ENCODE measurements at regions not wholly inside any gene's neighbourhood (a gene's known extent, or its start where the extent isn't known, plus 50 kb on each side); places are given as distances from the start of the nearest gene placed in this dataset.

- peaks cover 1% of the 10 kb centered on the region for H3K27me3 Mint-ChIP-seq (ENCODE audit: insufficient read depth, low read depth, poor library complexity)
- Histone ChIP-seq H3K4me2 (no peak overlapping the region), H3K9me2 (ENCODE audit: insufficient read depth) (0 out of 2 replicates have a peak, but pooled peaks cover 3% of the 10 kb centered on the region), H3K27me3 (ENCODE audit: insufficient read depth) (no peaks in the 10 kb centered on the region), H4K20me1 (replicated peaks; ENCODE audit: insufficient read depth) (no peaks in the 10 kb centered on the region), H3K36me3 (ENCODE audit: insufficient read depth) (no peaks in the 10 kb centered on the region), H3K27ac (ENCODE audit: low read depth) (no peak overlapping the region), H3K79me2 (replicated peaks; ENCODE audit: insufficient read depth) (no peaks in the 10 kb centered on the region), H3K4me3 (no peak overlapping the region), H2AFZ (peak overlapping the region; percentile 68), H3F3A (replicated peaks; ENCODE audit: low read depth) (no peaks in the 10 kb centered on the region), H3K4me1 (ENCODE audit: insufficient read depth) (peaks cover 21% of the 10 kb centered on the region)
- H3K27ac Mint-ChIP-seq, result 0 out of 2 replicates have a peak overlapping the region, but pooled peaks have one; percentile 18
- no peaks in the 10 kb centered on the region for H3K36me3 Mint-ChIP-seq (ENCODE audit: low read depth)
- H3K9me3 Mint-ChIP-seq, result no peaks in the 10 kb centered on the region
- H3K4me3 Mint-ChIP-seq, result no peak overlapping the region
- DNase-seq (ENCODE audit: low spot score) (no peak), ATAC-seq (no peak)
- no peak for TF ChIP-seq POLR2AphosphoS5 (IDR thresholded peaks at IDR 0.05; ENCODE audit: low read depth)
- no peak for TF ChIP-seq CREB1 (CRISPR knock-in tag; IDR thresholded peaks at IDR 0.05; ENCODE audit: low read depth)
- no peak for TF ChIP-seq STAT1 (IDR thresholded peaks at IDR 0.05; ENCODE audit: unreplicated experiment)
- TF ChIP-seq, protein P1, sequence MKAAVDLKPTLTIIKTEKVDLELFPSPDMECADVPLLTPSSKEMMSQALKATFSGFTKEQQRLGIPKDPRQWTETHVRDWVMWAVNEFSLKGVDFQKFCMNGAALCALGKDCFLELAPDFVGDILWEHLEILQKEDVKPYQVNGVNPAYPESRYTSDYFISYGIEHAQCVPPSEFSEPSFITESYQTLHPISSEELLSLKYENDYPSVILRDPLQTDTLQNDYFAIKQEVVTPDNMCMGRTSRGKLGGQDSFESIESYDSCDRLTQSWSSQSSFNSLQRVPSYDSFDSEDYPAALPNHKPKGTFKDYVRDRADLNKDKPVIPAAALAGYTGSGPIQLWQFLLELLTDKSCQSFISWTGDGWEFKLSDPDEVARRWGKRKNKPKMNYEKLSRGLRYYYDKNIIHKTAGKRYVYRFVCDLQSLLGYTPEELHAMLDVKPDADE (IDR thresholded peaks at IDR 0.05), result no peak
- TF ChIP-seq EZH2 (IDR thresholded peaks at IDR 0.05; ENCODE audit: low read depth, unreplicated experiment), result no peak
- TF ChIP-seq EZH2phosphoT487 (IDR thresholded peaks at IDR 0.05; ENCODE audit: unreplicated experiment), result no peak
- no peak for TF ChIP-seq ZNF331 (CRISPR knock-in tag; IDR thresholded peaks at IDR 0.05; ENCODE audit: low read depth)
- no peak for TF ChIP-seq CTCF (conservative IDR thresholded peaks at IDR 0.05; ENCODE audit: low read depth in 2 of 2)
- TF ChIP-seq, protein P2, sequence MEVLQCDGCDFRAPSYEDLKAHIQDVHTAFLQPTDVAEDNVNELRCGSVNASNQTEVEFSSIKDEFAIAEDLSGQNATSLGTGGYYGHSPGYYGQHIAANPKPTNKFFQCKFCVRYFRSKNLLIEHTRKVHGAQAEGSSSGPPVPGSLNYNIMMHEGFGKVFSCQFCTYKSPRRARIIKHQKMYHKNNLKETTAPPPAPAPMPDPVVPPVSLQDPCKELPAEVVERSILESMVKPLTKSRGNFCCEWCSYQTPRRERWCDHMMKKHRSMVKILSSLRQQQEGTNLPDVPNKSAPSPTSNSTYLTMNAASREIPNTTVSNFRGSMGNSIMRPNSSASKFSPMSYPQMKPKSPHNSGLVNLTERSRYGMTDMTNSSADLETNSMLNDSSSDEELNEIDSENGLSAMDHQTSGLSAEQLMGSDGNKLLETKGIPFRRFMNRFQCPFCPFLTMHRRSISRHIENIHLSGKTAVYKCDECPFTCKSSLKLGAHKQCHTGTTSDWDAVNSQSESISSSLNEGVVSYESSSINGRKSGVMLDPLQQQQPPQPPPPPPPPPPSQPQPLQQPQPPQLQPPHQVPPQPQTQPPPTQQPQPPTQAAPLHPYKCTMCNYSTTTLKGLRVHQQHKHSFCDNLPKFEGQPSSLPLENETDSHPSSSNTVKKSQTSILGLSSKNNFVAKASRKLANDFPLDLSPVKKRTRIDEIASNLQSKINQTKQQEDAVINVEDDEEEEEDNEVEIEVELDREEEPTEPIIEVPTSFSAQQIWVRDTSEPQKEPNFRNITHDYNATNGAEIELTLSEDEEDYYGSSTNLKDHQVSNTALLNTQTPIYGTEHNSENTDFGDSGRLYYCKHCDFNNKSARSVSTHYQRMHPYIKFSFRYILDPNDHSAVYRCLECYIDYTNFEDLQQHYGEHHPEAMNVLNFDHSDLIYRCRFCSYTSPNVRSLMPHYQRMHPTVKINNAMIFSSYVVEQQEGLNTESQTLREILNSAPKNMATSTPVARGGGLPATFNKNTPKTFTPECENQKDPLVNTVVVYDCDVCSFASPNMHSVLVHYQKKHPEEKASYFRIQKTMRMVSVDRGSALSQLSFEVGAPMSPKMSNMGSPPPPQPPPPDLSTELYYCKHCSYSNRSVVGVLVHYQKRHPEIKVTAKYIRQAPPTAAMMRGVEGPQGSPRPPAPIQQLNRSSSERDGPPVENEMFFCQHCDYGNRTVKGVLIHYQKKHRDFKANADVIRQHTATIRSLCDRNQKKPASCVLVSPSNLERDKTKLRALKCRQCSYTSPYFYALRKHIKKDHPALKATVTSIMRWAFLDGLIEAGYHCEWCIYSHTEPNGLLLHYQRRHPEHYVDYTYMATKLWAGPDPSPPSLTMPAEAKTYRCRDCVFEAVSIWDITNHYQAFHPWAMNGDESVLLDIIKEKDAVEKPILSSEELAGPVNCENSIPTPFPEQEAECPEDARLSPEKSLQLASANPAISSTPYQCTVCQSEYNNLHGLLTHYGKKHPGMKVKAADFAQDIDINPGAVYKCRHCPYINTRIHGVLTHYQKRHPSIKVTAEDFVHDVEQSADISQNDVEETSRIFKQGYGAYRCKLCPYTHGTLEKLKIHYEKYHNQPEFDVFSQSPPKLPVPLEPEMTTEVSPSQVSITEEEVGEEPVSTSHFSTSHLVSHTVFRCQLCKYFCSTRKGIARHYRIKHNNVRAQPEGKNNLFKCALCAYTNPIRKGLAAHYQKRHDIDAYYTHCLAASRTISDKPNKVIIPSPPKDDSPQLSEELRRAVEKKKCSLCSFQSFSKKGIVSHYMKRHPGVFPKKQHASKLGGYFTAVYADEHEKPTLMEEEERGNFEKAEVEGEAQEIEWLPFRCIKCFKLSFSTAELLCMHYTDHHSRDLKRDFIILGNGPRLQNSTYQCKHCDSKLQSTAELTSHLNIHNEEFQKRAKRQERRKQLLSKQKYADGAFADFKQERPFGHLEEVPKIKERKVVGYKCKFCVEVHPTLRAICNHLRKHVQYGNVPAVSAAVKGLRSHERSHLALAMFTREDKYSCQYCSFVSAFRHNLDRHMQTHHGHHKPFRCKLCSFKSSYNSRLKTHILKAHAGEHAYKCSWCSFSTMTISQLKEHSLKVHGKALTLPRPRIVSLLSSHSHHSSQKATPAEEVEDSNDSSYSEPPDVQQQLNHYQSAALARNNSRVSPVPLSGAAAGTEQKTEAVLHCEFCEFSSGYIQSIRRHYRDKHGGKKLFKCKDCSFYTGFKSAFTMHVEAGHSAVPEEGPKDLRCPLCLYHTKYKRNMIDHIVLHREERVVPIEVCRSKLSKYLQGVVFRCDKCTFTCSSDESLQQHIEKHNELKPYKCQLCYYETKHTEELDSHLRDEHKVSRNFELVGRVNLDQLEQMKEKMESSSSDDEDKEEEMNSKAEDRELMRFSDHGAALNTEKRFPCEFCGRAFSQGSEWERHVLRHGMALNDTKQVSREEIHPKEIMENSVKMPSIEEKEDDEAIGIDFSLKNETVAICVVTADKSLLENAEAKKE (CRISPR knock-in tag; IDR thresholded peaks at IDR 0.05), result no peak
- no peak for TF ChIP-seq JUNB (IDR thresholded peaks at IDR 0.05; ENCODE audit: unreplicated experiment)
- no peak for TF ChIP-seq ZNF114 (CRISPR knock-in tag; IDR thresholded peaks at IDR 0.05)
- TF ChIP-seq NANOG (IDR thresholded peaks at IDR 0.05; ENCODE audit: borderline replicate concordance), result no peak
- no peak for TF ChIP-seq REST (IDR thresholded peaks at IDR 0.05; ENCODE audit: unreplicated experiment)
- H3K4me1 Mint-ChIP-seq, result peaks cover 18% of the 10 kb centered on the region
These were observed 113.8 kb upstream of the CCDC54 start for GRCh38 chr3:107263269-107264021.

All from GM23338 (cell line).